HCT116 (cell line): ENCODE measurements at regions not wholly inside any gene's neighbourhood (a gene's known extent, or its start where the extent isn't known, plus 50 kb on each side); places are given as distances from the start of the nearest gene placed in this dataset.

Experiments used
- ATAC-seq: fragments of 200-7000 bp; cut with Tn5 transposase; 2 replicates; pipeline ENCODE4 v1.9.1; 2020; ENCODE audit warnings: mild to moderate bottlenecking, moderate library complexity
- BruUV-seq: library from RNA; stranded (reverse); fragments of 400-500 nt; replicated peaks from 2 replicates; lab custom pipeline; 2021; lab: Mats Ljungman, UMichigan
- CTCF ChIA-PET: fragments of 300-600 bp; sonication (Branson Sonifier 250); formaldehyde crosslinking; loops from one replicate; lab custom pipeline; 2021; ENCODE audit warnings: antibody characterized with exemption; lab: Charles Lee
- POLR2A ChIA-PET: fragments of 300-600, 350-600 bp; sonication (Branson Sonifier 250); formaldehyde crosslinking; loops from one replicate; lab custom pipeline; 2021; ENCODE audit warnings: antibody characterized with exemption; lab: Charles Lee
- RAD21 ChIA-PET, 2 experiments: fragments of 300-600 bp; sonication (Branson Sonifier 250); formaldehyde crosslinking; loops; one replicate each; lab custom pipeline; 2023; ENCODE audit warnings: low total read pairs in 2 of 2; ENCODE audit not compliant: uncharacterized antibody in 2 of 2, unreplicated experiment in 2 of 2, low non-redundant PET in 1 of 2; lab: Charles Lee
- DNase-seq: peaks from one replicate; pipeline ENCODE4 v3.0.0-alpha.2; 2010; ENCODE audit warnings: low read depth, low spot score
- H2AFZ ChIP-seq: fragments of 200-600 bp; shearing (Covaris generic), sonication (generic); 2 replicates; pipeline ENCODE4 v1.6.1; 2017; ENCODE audit warnings: low read depth, mixed run types, mixed read lengths, antibody characterized with exemption, low read length; ENCODE audit not compliant: poor library complexity, severe bottlenecking
- H3K27ac ChIP-seq: 2 replicates; pipeline ENCODE4 v1.5.1; 2012; ENCODE audit warnings: low read depth, low read length
- H3K27me3 ChIP-seq: fragments of 200-600 bp; sonication (generic); 2 replicates; pipeline ENCODE4 v1.6.1; 2016; ENCODE audit warnings: mixed run types, low read length, mixed read lengths; ENCODE audit not compliant: insufficient read depth
- H3K36me3 ChIP-seq, 2 experiments: fragments of 200-500 bp in 1 of 2; fragments of 200-600 bp in 1 of 2; sonication (Bioruptor generic) in 1 of 2; sonication (generic) in 1 of 2; 2 replicates each; pipeline versions ENCODE4 v1.5.1 to v1.6.1; 2014 to 2016; ENCODE audit warnings: low read length in 2 of 2, inconsistent platforms in 1 of 2, mixed read lengths in 1 of 2, mixed run types in 1 of 2; ENCODE audit not compliant: insufficient read depth in 2 of 2, control insufficient read depth in 1 of 2
- H3K4me1 ChIP-seq, 2 experiments: fragments of 200-600 bp in 1 of 2; sonication (generic) in 1 of 2; 2 replicates each; pipeline versions ENCODE4 v1.5.1 to v1.6.1; 2012 to 2017; ENCODE audit warnings: low read length in 2 of 2, inconsistent platforms in 1 of 2, mild to moderate bottlenecking in 1 of 2, mixed read lengths in 1 of 2, mixed run types in 1 of 2, moderate library complexity in 1 of 2; ENCODE audit not compliant: insufficient read depth in 2 of 2, control insufficient read depth in 1 of 2
- H3K4me2 ChIP-seq: fragments of 200-600 bp; sonication (generic); 2 replicates; pipeline ENCODE4 v1.6.1; 2017; ENCODE audit warnings: mixed run types, low read length, mixed read lengths
- H3K4me3 ChIP-seq, 2 experiments: fragments of 200-600 bp in 1 of 2; sonication (generic) in 1 of 2; replicated peaks in 1 of 2; 2 replicates each; pipeline ENCODE4 v1.5.1; 2011 to 2016; ENCODE audit warnings: low read length in 2 of 2, control low read depth in 1 of 2, low read depth in 1 of 2, mild to moderate bottlenecking in 1 of 2, mixed read lengths in 1 of 2, mixed run types in 1 of 2
- H3K79me2 ChIP-seq: fragments of 200-600 bp; sonication (generic); 2 replicates; pipeline ENCODE4 v1.6.1; 2017; ENCODE audit warnings: mild to moderate bottlenecking, mixed run types, low read length, moderate library complexity, mixed read lengths; ENCODE audit not compliant: insufficient read depth
- H3K9ac ChIP-seq: fragments of 200-600 bp; sonication (generic); 2 replicates; pipeline ENCODE4 v1.6.1; 2016; ENCODE audit warnings: low read length, mixed read lengths
- H3K9me2 ChIP-seq: fragments of 200-600 bp; sonication (generic), shearing (Covaris generic); 2 replicates; pipeline ENCODE4 v1.6.1; 2017; ENCODE audit warnings: mixed run types, mild to moderate bottlenecking, moderate library complexity; ENCODE audit not compliant: insufficient read depth
- H3K9me3 ChIP-seq, 2 experiments: fragments of 200-500 bp in 1 of 2; fragments of 200-600 bp in 1 of 2; sonication (Bioruptor generic) in 1 of 2; sonication (generic) in 1 of 2; 2 replicates each; pipeline ENCODE4 v1.6.1; 2014 to 2017; ENCODE audit warnings: low read length in 2 of 2, mixed read lengths in 2 of 2, inconsistent platforms in 1 of 2, low read depth in 1 of 2, mild to moderate bottlenecking in 1 of 2, mixed run types in 1 of 2, moderate library complexity in 1 of 2; ENCODE audit not compliant: control insufficient read depth in 1 of 2, insufficient read depth in 1 of 2
- H4K20me1 ChIP-seq: fragments of 200-600 bp; sonication (generic), shearing (Covaris generic); 2 replicates; pipeline ENCODE4 v1.6.1; 2017; ENCODE audit warnings: mixed run types, mild to moderate bottlenecking, moderate library complexity; ENCODE audit not compliant: insufficient read depth
- MAX ChIP-seq: IDR thresholded peaks from 2 replicates; pipeline ENCODE4 v1.6.1; 2012
- RAD21 ChIP-seq: IDR thresholded peaks from 2 replicates; pipeline ENCODE4 v1.6.1; 2012; ENCODE audit warnings: low read depth, mild to moderate bottlenecking
- SIN3A ChIP-seq: IDR thresholded peaks from 2 replicates; pipeline ENCODE4 v1.6.1; 2012; ENCODE audit warnings: low read depth
- intact Hi-C: fragments of 100-400 bp; cut with micrococcal nuclease; formaldehyde crosslinking; loops from 2 replicates; pipeline ENCODE4 v1.10.0; 2022
- TF ChIP-seq, protein P1 (sequence below), 3 experiments: fragments of 200-600 bp in 1 of 3; sonication (generic) in 1 of 3; IDR thresholded peaks in 2 of 3; conservative IDR thresholded peaks in 1 of 3; 2 replicates each; pipeline ENCODE4 v1.5.1; 2012 to 2017; ENCODE audit warnings: low read depth in 2 of 3, low read length in 2 of 3, antibody characterized with exemption in 1 of 3, borderline replicate concordance in 1 of 3, control low read depth in 1 of 3, mild to moderate bottlenecking in 1 of 3, mixed read lengths in 1 of 3, mixed run types in 1 of 3, moderate library complexity in 1 of 3; ENCODE audit not compliant: insufficient read depth in 1 of 3
- TF ChIP-seq, protein P2 (sequence below): IDR thresholded peaks from 2 replicates; pipeline ENCODE4 v1.6.1; 2011; ENCODE audit warnings: mild to moderate bottlenecking, low read length, moderate library complexity; ENCODE audit not compliant: insufficient replicate concordance; ENCODE audit errors: extremely low read depth

DNA sequence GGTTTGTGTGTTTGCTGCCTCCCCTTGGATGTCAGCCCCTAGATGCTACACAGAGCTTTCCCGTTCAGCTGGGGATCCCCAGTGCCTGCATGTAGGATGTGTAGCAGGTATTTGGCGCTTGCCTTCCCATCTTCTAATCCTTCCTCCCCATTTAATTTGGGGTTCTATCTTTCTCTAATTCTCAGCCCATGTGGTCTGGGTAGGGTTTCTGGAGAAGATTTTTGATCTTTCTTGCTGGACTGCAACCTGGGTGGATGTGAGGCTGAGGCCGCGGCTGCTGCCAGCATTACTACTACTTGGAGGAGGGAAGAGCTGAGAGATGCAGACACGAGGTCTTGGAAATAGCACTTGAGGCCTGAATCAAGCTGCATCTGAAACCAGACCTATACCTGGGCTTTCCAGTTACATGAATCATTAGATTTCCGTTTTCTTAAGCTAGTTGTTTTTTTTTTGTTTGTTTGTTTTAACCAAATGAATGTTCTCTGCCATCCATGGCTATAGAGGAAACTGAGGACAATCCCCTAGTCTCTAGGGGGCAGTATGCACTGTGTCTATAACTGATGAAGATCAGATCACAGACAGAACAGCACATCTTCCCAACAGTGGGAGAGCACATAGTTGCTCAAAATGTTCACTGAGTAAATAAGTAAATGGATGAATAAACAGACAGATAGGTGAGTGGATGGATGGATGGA lies 178.6 kb downstream of the FGF18 start:
- no peaks in the 10 kb centered on the region for H3K27me3 ChIP-seq
- ATAC-seq (no peak), DNase-seq (no peak)
- ChIA-PET RAD21 (no interaction called here), CTCF (interaction anchor here (1.0 kb wide), 1 partner anchor 8 kb away, joined by 6 read pairs; no protein-coding TSS in a partner anchor), POLR2A (no interaction called here)
- peaks cover 9 to 19% of the 10 kb centered on the region in 2 experiments; a peak in 3 of 4 replicates for H3K4me1 ChIP-seq
- H3K9me2 ChIP-seq = no peaks in the 10 kb centered on the region
- no peak overlapping the region for H3K4me2 ChIP-seq
- no peak overlapping the region for H3K27ac ChIP-seq
- TF ChIP-seq MAX (no peak), RAD21 (peak; percentile 13; the same call in 1 of the 2 replicates), SIN3A (no peak)
- TF ChIP-seq, protein P1, sequence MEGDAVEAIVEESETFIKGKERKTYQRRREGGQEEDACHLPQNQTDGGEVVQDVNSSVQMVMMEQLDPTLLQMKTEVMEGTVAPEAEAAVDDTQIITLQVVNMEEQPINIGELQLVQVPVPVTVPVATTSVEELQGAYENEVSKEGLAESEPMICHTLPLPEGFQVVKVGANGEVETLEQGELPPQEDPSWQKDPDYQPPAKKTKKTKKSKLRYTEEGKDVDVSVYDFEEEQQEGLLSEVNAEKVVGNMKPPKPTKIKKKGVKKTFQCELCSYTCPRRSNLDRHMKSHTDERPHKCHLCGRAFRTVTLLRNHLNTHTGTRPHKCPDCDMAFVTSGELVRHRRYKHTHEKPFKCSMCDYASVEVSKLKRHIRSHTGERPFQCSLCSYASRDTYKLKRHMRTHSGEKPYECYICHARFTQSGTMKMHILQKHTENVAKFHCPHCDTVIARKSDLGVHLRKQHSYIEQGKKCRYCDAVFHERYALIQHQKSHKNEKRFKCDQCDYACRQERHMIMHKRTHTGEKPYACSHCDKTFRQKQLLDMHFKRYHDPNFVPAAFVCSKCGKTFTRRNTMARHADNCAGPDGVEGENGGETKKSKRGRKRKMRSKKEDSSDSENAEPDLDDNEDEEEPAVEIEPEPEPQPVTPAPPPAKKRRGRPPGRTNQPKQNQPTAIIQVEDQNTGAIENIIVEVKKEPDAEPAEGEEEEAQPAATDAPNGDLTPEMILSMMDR (IDR thresholded peaks at IDR 0.05 in 2 of 3, conservative IDR thresholded peaks at IDR 0.05 in 1 of 3; ENCODE audit: borderline replicate concordance in 1 of 3, insufficient read depth in 1 of 3, low read depth in 2 of 3, low read length in 2 of 3) = peak in 2 of 3 experiments; percentile 23 to 25; a peak in 2 of 6 replicates
- TF ChIP-seq, protein P2, sequence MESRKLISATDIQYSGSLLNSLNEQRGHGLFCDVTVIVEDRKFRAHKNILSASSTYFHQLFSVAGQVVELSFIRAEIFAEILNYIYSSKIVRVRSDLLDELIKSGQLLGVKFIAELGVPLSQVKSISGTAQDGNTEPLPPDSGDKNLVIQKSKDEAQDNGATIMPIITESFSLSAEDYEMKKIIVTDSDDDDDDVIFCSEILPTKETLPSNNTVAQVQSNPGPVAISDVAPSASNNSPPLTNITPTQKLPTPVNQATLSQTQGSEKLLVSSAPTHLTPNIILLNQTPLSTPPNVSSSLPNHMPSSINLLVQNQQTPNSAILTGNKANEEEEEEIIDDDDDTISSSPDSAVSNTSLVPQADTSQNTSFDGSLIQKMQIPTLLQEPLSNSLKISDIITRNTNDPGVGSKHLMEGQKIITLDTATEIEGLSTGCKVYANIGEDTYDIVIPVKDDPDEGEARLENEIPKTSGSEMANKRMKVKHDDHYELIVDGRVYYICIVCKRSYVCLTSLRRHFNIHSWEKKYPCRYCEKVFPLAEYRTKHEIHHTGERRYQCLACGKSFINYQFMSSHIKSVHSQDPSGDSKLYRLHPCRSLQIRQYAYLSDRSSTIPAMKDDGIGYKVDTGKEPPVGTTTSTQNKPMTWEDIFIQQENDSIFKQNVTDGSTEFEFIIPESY = no peak
- no peak overlapping the region for H3K4me3 ChIP-seq
- no peaks in the 10 kb centered on the region for H4K20me1 ChIP-seq
- H3K9ac ChIP-seq = no peak overlapping the region
- intact Hi-C loops = no loop called here
- no peaks in the 10 kb centered on the region for H3K36me3 ChIP-seq
- no peaks in the 10 kb centered on the region for H3K9me3 ChIP-seq
- BruUV-seq = no TSS peak
- H2AFZ ChIP-seq = no peak overlapping the region
- H3K79me2 ChIP-seq = no peaks in the 10 kb centered on the region
